RCC 7860 (cell line): ENCODE measurements at regions not wholly inside any gene's neighbourhood (a gene's known extent, or its start where the extent isn't known, plus 50 kb on each side); places are given as distances from the start of the nearest gene placed in this dataset.
"Not testable (repeated sequence)": the region's sequence is repeated elsewhere in the genome, so short reads cannot be mapped to it uniquely, and the experiment has no call there.

ENCODE experiments used
- DNase-seq: peaks from one replicate; pipeline ENCODE4 v3.0.0-alpha.2; 2015; ENCODE audit warnings: low spot score
- FAIRE-seq: peaks from 2 replicates; lab custom pipeline; 2012; peaks lifted over from hg19 to GRCh38; lab: Jason Lieb, UNC

GRCh38 chr4:49117951-49118350, 131.9 kb downstream of the CWH43 start:
- not testable (repeated sequence) for FAIRE-seq

GRCh38 chr4:49118379-49119212, 132.5 kb downstream of the CWH43 start:
- not testable (repeated sequence) for FAIRE-seq
- DNase-seq: peak; percentile 5

More at GRCh38 chr4:49117951-49118350, 131.9 kb downstream of the CWH43 start:
- DNase-seq: not testable (repeated sequence)

GRCh38 chr4:49119345-49119744, 133.3 kb downstream of the CWH43 start:
- not testable (repeated sequence) for FAIRE-seq
- peak; percentile 3 for DNase-seq

- peak; percentile 40 for DNase-seq
- not testable (repeated sequence) for FAIRE-seq
Measured at GRCh38 chr4:49120042-49120779, 134.1 kb downstream of the CWH43 start.

GRCh38 chr4:49120804-49121203, 134.7 kb downstream of the CWH43 start:
- peak; percentile 74 for DNase-seq
- FAIRE-seq: not testable (repeated sequence)

- DNase-seq, FAIRE-seq: not testable (repeated sequence)
Measured at GRCh38 chr4:49126443-49126842, 140.4 kb downstream of the CWH43 start.

- FAIRE-seq, DNase-seq: not testable (repeated sequence)
Measured at GRCh38 chr4:49126858-49127257, 140.8 kb downstream of the CWH43 start.

- FAIRE-seq, DNase-seq: not testable (repeated sequence)
Measured at GRCh38 chr4:49129385-49129784, 143.3 kb downstream of the CWH43 start.

GRCh38 chr4:49129870-49130269, 143.8 kb downstream of the CWH43 start:
- not testable (repeated sequence) for FAIRE-seq, DNase-seq

GRCh38 chr4:49130724-49131123, 144.6 kb downstream of the CWH43 start:
- FAIRE-seq: not testable (repeated sequence)

GRCh38 chr4:49137043-49137442, 151.0 kb downstream of the CWH43 start:
- not testable (repeated sequence) for DNase-seq, FAIRE-seq

More at GRCh38 chr4:49130724-49131123, 144.6 kb downstream of the CWH43 start:
- not testable (repeated sequence) for DNase-seq

GRCh38 chr4:49137961-49138360, 151.9 kb downstream of the CWH43 start:
- DNase-seq, FAIRE-seq: not testable (repeated sequence)

GRCh38 chr4:49138818-49139217, 152.7 kb downstream of the CWH43 start:
- not testable (repeated sequence) for FAIRE-seq, DNase-seq

GRCh38 chr4:49139513-49139912, 153.4 kb downstream of the CWH43 start:
- FAIRE-seq, DNase-seq: not testable (repeated sequence)

GRCh38 chr4:49140351-49140750, 154.3 kb downstream of the CWH43 start:
- not testable (repeated sequence) for DNase-seq, FAIRE-seq

GRCh38 chr4:49141955-49142354, 155.9 kb downstream of the CWH43 start:
- DNase-seq, FAIRE-seq: not testable (repeated sequence)

GRCh38 chr4:49147143-49147542, 161.1 kb downstream of the CWH43 start:
- DNase-seq, FAIRE-seq: not testable (repeated sequence)

GRCh38 chr4:49147596-49147995, 161.5 kb downstream of the CWH43 start:
- not testable (repeated sequence) for FAIRE-seq, DNase-seq

- FAIRE-seq: not testable (repeated sequence)
- peak; percentile 90 for DNase-seq
Measured at GRCh38 chr4:49149006-49149975, 163.2 kb downstream of the CWH43 start.
